OCI-LY3 (cell line): ENCODE measurements at regions not wholly inside any gene's neighbourhood (a gene's known extent, or its start where the extent isn't known, plus 50 kb on each side); places are given as distances from the start of the nearest gene placed in this dataset.

Source experiments
- EZH2phosphoT487 ChIP-seq: fragments of 200-600 bp; shearing (Covaris generic); IDR thresholded peaks from 2 replicates; pipeline ENCODE4 v1.6.1; 2018; ENCODE audit warnings: antibody characterized with exemption, mixed run types, low read depth
- TF ChIP-seq, protein P1 (sequence below): fragments of 200-600, 300-600 bp; sonication (generic); IDR thresholded peaks from 2 replicates; pipeline ENCODE4 v1.5.1; 2014; ENCODE audit warnings: antibody characterized with exemption, low read length, low read depth

DNA sequence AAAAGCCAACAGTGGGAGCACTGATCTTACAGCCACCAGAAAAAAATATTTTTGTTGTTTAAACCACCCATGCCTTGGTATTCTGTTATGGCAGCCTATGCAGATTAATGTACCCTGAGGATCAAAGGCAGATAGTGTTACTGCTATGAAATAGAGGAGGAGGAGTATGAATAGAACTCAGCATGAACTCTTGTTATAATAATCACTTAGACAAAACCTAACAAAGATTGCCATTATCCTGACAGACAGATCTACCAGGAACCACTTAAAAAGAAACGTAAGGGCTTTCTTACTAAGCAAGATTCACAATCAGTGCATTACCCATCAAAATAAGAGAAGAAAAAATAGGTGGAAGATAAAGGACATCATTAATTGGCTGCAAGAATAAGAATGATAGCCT, 558.3 kb downstream of the GALC start:
- TF ChIP-seq, protein P1, sequence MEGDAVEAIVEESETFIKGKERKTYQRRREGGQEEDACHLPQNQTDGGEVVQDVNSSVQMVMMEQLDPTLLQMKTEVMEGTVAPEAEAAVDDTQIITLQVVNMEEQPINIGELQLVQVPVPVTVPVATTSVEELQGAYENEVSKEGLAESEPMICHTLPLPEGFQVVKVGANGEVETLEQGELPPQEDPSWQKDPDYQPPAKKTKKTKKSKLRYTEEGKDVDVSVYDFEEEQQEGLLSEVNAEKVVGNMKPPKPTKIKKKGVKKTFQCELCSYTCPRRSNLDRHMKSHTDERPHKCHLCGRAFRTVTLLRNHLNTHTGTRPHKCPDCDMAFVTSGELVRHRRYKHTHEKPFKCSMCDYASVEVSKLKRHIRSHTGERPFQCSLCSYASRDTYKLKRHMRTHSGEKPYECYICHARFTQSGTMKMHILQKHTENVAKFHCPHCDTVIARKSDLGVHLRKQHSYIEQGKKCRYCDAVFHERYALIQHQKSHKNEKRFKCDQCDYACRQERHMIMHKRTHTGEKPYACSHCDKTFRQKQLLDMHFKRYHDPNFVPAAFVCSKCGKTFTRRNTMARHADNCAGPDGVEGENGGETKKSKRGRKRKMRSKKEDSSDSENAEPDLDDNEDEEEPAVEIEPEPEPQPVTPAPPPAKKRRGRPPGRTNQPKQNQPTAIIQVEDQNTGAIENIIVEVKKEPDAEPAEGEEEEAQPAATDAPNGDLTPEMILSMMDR = no peak
- TF ChIP-seq EZH2phosphoT487 = no peak
